Stimulated activated CD4-positive, alpha-beta T cell treated with anti-CD3 and anti-CD28 coated beads, Interleukin-2, amount 100 ng/mL, for 48 hours (primary cell): ENCODE measurements at regions not wholly inside any gene's neighbourhood (a gene's known extent, or its start where the extent isn't known, plus 50 kb on each side); places are given as distances from the start of the nearest gene placed in this dataset.

Experiments used
- DNase-seq, 2 donors: peaks; one replicate each; pipeline ENCODE4 v3.0.0-alpha.2; 2020

- no peak for DNase-seq
Measured at GRCh38 chr2:212945526-212945925, 205.9 kb downstream of the IKZF2 start.

- no peak for DNase-seq
Measured at GRCh38 chr2:212943351-212943750, 208.1 kb downstream of the IKZF2 start.

DNA sequence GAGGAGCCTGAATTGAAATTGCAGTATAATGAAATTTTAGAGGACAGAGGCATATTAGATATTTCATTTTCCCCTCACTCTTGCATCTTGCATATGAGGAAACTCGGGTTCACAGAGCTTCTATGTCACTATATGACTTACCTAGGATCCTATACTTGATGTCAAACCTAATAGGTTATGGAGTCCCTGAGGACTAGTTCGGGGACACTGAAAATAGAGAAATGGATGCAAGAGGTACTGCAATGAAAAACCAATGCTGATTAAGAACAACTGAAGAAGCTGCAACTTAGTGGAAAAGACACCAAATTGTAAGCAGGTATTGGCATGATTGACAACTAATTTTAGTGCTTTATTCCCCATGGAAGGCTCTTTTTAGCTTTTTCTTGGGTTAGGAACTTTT lies 210.1 kb downstream of the IKZF2 start:
- DNase-seq: no peak

- no peak for DNase-seq
Measured at GRCh38 chr2:212940816-212941215, 210.6 kb downstream of the IKZF2 start.

DNA sequence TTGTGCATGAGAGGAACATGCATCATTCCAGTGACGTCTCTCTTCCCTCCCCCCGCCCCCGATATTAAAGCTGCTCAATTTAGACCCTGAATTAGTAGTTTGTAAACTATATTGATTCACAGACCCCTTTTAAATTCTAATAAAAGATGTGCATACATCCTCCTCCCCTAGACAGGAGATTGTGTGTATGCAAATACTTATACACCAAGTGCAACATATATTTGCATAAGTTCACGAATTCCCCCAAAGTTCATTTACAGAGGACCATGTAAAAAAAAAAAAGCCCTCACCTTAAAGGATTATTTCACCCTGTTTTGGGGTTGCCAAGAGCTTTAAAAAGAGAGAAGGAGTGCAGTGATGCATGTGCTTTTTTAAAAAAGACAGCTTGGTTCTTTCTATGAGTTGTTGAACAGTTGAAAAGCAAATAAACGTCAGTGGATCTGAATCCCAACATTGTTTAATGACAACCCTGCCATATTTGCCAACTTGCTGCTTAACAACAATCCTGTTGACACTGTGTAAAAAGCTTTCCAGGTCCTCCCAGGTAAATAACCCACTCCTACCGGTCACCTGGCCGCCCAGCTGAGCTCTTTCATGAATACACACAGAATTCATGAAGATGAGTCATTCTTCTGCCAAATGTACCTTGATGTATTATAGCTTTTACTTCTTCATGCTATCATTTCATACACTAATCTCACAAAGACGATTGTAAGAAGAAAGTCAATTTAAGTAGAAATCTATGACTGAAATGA lies 211.5 kb downstream of the IKZF2 start:
- no peak for DNase-seq

GRCh38 chr2:212938144-212938793 lies 213.1 kb downstream of the IKZF2 start:
- no peak for DNase-seq

- DNase-seq: no peak
Measured at GRCh38 chr2:212936572-212936971, 214.8 kb downstream of the IKZF2 start.

GRCh38 chr2:212935752-212936151 lies 215.7 kb downstream of the IKZF2 start:
- DNase-seq: no peak

DNA sequence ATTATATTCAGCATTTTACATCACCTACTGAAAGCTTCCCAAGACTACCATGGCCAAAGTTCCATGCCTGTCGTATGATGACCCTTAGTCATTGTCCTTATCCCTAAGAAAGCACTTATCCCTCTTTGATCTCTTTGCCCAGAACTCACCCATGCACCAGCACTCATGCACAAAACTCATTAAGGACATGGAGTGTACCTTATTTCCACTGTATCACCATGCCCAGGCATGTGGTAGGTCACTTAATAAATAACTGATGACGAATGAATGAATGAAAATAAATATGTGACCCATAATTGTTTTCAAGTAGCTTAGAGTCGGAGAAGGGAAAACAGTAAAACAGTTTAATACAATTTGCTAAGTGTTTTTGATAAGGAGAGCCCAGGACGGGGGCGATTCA lies 220.1 kb downstream of the IKZF2 start:
- DNase-seq: no peak

DNA sequence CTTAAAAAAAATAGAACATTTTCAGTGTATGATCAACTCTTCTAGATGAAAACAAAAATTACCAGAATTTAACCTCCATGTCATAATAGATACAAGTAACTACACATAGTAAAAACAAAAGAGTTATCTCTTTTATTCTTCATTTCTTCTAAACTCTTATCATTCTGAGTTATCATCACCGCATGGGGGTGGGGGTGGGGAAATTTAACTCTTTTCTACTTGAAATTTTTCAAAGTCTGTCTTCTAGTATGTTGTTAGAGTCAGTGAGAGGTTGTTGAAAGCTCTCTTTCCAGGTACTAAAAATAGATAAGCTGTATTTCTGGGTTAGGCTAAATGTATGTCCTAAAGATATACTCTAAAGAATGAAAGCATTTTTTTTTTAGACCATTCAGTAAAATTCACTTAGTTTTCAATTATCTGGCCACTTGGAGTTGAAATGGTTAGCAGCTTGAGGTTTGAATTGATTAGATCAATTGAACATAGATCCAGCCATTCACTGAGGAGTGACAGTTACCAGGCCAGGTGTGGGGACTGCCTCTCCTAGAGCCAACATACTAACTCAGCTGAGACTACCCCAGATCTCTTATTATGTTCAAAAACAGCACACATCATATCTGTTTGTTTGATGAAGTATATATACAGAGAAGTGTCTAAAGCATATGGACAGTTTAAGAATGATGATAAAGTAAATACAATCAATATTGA lies 220.7 kb downstream of the IKZF2 start:
- no peak for DNase-seq

DNA sequence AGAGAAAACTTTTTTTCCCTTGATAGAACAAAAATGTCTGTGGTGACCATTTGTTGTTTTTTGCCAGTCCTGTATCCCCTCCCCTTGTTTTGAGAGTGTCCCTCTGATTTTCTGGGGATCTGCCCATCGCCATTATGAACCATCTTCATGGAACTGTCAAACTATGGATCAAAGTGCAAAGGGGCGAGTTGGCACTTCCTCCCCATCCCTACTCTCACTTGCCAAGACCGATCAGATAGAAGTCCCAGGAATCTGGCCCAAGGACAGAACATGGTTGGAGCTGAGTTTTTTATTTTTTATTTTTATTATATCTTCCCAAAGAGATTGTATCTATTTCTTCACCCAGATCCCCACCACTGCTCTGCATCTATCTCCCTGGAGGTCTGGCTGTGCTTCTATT lies 221.4 kb downstream of the IKZF2 start:
- no peak for DNase-seq

- no peak for DNase-seq
Measured at GRCh38 chr2:212929116-212929515, 222.3 kb downstream of the IKZF2 start.

DNA sequence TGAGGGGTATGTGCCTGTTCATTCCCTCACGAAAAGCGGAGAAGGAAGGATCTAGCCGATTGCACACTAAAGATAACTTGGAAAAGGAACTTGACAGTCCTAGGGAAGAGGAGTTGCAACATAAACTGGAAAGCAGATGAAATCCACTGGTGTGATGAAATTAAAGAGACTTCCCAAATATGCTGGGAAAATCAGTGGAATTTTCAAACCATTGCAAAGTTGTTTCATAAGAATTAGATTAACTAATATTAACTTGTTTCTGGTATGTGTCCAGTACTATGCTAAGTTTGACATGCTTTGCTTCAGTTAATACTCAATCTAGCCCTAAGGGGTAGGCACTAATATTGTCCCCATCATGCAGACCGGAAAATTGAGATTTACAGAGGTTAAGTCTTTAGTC lies 222.7 kb downstream of the IKZF2 start:
- no peak for DNase-seq

GRCh38 chr2:212926940-212927339 lies 224.5 kb downstream of the IKZF2 start:
- DNase-seq: no peak

GRCh38 chr2:212923393-212923792 lies 228.0 kb downstream of the IKZF2 start:
- DNase-seq: no peak

GRCh38 chr2:212922701-212923100 lies 228.7 kb downstream of the IKZF2 start:
- DNase-seq: no peak

- no peak for DNase-seq
Measured at GRCh38 chr2:212921711-212922110, 229.7 kb downstream of the IKZF2 start.

DNA sequence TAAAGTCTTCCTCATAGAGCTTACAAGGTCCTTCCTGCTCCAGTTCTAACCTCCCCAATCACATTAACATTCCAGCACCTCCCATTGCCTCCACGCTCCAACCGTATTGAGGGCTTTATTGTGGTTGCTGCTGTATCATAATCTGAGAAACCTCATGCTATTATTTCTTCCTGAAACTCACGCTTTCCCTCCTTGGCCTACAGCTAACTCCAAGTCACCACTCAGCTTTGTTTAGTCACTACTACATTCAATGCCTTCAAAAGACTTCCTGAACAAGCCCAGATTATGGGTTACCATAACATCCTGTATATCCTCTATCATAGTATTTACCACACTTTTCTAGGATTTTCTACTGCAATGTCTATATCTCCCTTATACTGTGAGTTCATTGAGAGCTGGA lies 230.4 kb downstream of the IKZF2 start:
- no peak for DNase-seq

DNA sequence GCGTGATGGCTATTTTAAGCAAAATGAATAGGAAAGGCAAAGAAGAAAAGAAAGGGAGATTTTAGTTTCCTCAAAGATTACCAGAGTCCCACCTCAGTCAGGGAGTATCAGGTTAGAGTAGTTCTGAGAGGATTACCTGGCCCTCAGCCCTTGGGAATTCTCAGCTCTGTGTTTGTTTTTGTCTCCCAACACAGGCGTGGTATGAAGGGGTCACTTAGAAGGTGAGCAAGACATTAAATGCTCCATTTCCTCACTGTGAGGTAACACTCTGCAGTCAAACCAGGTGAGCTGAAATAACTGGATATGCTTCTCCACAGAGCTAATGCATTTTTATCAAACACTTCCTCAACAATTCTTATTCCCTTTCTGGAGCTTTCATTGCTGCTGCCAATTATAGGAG lies 232.2 kb downstream of the IKZF2 start:
- DNase-seq: no peak

DNA sequence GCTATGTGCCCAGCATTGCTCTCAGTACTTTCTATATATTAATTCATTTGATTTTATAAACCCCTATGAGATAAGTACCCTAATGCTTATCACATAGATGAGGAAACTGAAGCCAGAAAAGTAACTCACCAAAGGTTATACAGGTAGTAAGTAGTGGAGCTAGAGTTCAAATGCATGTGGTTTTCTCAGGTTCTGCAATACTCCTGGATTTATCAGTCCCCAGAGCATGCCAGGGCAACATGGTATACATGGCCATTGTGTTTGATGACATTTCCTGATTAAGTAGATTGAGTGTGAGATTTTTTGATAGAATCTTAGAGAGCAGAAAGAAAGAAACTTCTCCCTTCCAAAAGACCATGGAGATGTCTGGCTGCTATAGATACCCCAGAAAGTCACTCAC lies 233.1 kb downstream of the IKZF2 start:
- no peak for DNase-seq

DNA sequence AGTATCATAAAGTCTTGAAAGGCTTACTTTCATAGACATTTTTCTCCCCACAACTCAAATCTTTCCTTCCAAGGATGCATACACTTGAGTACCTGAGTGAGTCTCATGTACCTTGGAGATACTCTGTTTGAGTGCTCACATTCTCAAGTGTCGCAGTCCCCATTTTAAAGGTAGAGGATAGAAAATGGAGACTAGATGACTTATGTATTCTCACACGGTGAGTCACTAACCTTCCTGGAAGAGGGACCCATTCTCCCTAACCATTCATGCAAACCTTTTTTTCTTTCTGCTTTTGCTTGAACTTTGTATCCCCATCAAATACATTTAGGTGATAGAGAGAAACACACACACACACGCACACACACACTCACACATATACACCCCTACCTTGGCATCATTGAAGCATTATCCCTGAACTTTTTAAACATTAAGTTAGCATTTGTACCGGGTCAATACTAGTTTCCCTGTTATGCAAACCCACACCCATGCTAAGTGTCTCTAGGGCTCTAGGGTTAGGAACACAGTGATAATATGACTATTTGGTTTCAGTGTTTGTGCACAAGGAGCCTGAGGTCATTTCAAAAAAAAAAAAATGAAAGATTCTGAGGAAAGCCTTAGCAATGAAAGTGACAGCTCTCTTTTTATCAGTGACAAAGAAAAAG lies 236.2 kb downstream of the IKZF2 start:
- no peak for DNase-seq

DNA sequence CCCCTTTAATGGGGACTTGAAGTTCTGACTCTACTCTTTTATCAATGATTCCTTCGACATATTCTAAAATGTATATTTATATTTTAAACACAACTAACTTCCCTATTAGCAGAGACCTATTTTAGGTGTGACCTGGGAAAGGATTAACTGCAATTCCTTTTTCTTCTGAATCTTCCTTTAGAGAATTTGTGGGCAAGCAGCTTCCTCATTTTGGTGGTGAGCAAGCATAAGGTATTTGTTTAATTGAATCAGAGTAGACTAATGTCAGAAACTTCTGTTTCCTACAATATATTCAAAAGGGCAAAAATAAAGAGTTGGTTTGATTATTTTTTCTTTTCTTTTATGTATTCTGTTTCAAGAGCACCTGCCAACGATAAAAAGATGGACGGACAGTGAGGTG lies 237.0 kb downstream of the IKZF2 start:
- no peak for DNase-seq

GRCh38 chr2:212913640-212914306 lies 237.6 kb downstream of the IKZF2 start:
- no peak for DNase-seq
